ENCODE measurements at regions not wholly inside any gene's neighbourhood (a gene's known extent, or its start where the extent isn't known, plus 50 kb on each side); places are given as distances from the start of the nearest gene placed in this dataset.
A peak's percentile ranks its signal among the peaks of the same experiment; 100 is the strongest.

- Histone ChIP-seq H2AFZ (peak overlapping the region; percentile 72; the same call in 1 of the 2 replicates), H3K4me1 (ENCODE audit: insufficient read depth) (peaks cover 3% of the 10 kb centered on the region; the same call in 1 of the 2 replicates), H3K27ac (ENCODE audit: low read depth) (no peak overlapping the region), H4K20me1 (replicated peaks; ENCODE audit: insufficient read depth) (no peaks in the 10 kb centered on the region), H3K9me2 (ENCODE audit: insufficient read depth) (no peaks in the 10 kb centered on the region), H3K27me3 (ENCODE audit: insufficient read depth) (no peaks in the 10 kb centered on the region), H3K79me2 (replicated peaks; ENCODE audit: insufficient read depth) (no peaks in the 10 kb centered on the region), H3K36me3 (ENCODE audit: insufficient read depth) (no peaks in the 10 kb centered on the region), H3K4me2 (no peak overlapping the region), H3K4me3 (no peak overlapping the region), H3F3A (replicated peaks; ENCODE audit: low read depth) (no peaks in the 10 kb centered on the region)
- DNase-seq (ENCODE audit: low spot score) (no peak), ATAC-seq (peak; percentile 61)
- H3K4me3 Mint-ChIP-seq: no peak overlapping the region
- no peak overlapping the region for H3K27ac Mint-ChIP-seq
- TF ChIP-seq POLR2AphosphoS5 (IDR thresholded peaks at IDR 0.05; ENCODE audit: low read depth) (no peak), REST (IDR thresholded peaks at IDR 0.05; ENCODE audit: unreplicated experiment) (no peak), EZH2 (IDR thresholded peaks at IDR 0.05; ENCODE audit: low read depth, unreplicated experiment) (no peak), ETS1 (IDR thresholded peaks at IDR 0.05) (no peak), EZH2phosphoT487 (IDR thresholded peaks at IDR 0.05; ENCODE audit: unreplicated experiment) (no peak), ZNF114 (CRISPR knock-in tag; IDR thresholded peaks at IDR 0.05) (no peak), JUNB (IDR thresholded peaks at IDR 0.05; ENCODE audit: unreplicated experiment) (no peak), ZNF331 (CRISPR knock-in tag; IDR thresholded peaks at IDR 0.05; ENCODE audit: low read depth) (no peak), STAT1 (IDR thresholded peaks at IDR 0.05; ENCODE audit: unreplicated experiment) (no peak), CREB1 (CRISPR knock-in tag; IDR thresholded peaks at IDR 0.05; ENCODE audit: low read depth) (no peak), CTCF (conservative IDR thresholded peaks at IDR 0.05; ENCODE audit: low read depth in 2 of 2) (no peak), NANOG (IDR thresholded peaks at IDR 0.05; ENCODE audit: borderline replicate concordance) (no peak), ZNF462 (CRISPR knock-in tag; IDR thresholded peaks at IDR 0.05) (no peak)
- H3K36me3 Mint-ChIP-seq (ENCODE audit: low read depth): no peaks in the 10 kb centered on the region
- peaks cover 4% of the 10 kb centered on the region for H3K4me1 Mint-ChIP-seq
- H3K9me3 Mint-ChIP-seq: no peaks in the 10 kb centered on the region
- H3K27me3 Mint-ChIP-seq (ENCODE audit: insufficient read depth, low read depth, poor library complexity): peaks cover 2% of the 10 kb centered on the region
Measured at GRCh38 chr6:112984899-112985298, 637.8 kb downstream of the RFPL4B start.
